OCI-LY1 (cell line): ENCODE measurements at regions not wholly inside any gene's neighbourhood (a gene's known extent, or its start where the extent isn't known, plus 50 kb on each side); places are given as distances from the start of the nearest gene placed in this dataset.

Experiments used
- CTCF ChIP-seq: fragments of 200-600 bp; sonication (generic), shearing (Covaris generic); IDR thresholded peaks from 2 replicates; pipeline ENCODE4 v1.5.1; 2017; ENCODE audit warnings: mild to moderate bottlenecking, antibody characterized with exemption, low read length, moderate library complexity, mixed read lengths
- EZH2 ChIP-seq: fragments of 200-600 bp; sonication (generic), shearing (Covaris generic); IDR thresholded peaks from 2 replicates; pipeline ENCODE4 v1.8.0; 2017; ENCODE audit warnings: borderline replicate concordance, mixed run types, mild to moderate bottlenecking, antibody characterized with exemption, low read length, moderate library complexity, mixed read lengths

GRCh38 chr10:58137813-58138212 lies 129.9 kb downstream of the IPMK start:
- TF ChIP-seq CTCF = no peak
- no peak for TF ChIP-seq EZH2
